ENCODE measurements at regions not wholly inside any gene's neighbourhood (a gene's known extent, or its start where the extent isn't known, plus 50 kb on each side); places are given as distances from the start of the nearest gene placed in this dataset.
"Not testable (repeated sequence)": the region's sequence is repeated elsewhere in the genome, so short reads cannot be mapped to it uniquely, and the experiment has no call there.

GRCh38 chr20:56871691-56872090, 242.6 kb downstream of the TFAP2C start:
- intact Hi-C loops (cut with micrococcal nuclease): no loop called here

- intact Hi-C loops (cut with micrococcal nuclease): no loop called here
Observed at GRCh38 chr20:56872620-56873458, 243.7 kb downstream of the TFAP2C start.

- intact Hi-C loops (cut with micrococcal nuclease): no loop called here
Observed at GRCh38 chr20:56873836-56874235, 244.7 kb downstream of the TFAP2C start.

GRCh38 chr20:56875052-56875659, 246.1 kb downstream of the TFAP2C start:
- intact Hi-C loops (cut with micrococcal nuclease): no loop called here

GRCh38 chr20:56875803-56876202, 246.7 kb downstream of the TFAP2C start:
- intact Hi-C loops (cut with micrococcal nuclease): no loop called here

- intact Hi-C loops (cut with micrococcal nuclease): no loop called here
Observed at GRCh38 chr20:56885521-56885920, 256.4 kb downstream of the TFAP2C start.

- intact Hi-C loops (cut with micrococcal nuclease): no loop called here
Observed at GRCh38 chr20:56890011-56890410, 260.9 kb downstream of the TFAP2C start.

- intact Hi-C loops (cut with micrococcal nuclease): no loop called here
Observed at GRCh38 chr20:56893226-56893917, 264.3 kb downstream of the TFAP2C start.

- intact Hi-C loops (cut with micrococcal nuclease): no loop called here
Observed at GRCh38 chr20:56896447-56896846, 267.3 kb downstream of the TFAP2C start.

- intact Hi-C loops (cut with micrococcal nuclease): no loop called here
Observed at GRCh38 chr20:56897318-56897957, 268.3 kb downstream of the TFAP2C start.

- intact Hi-C loops (cut with micrococcal nuclease): no loop called here
Observed at GRCh38 chr20:56897958-56898349, 268.8 kb downstream of the TFAP2C start.

GRCh38 chr20:56899506-56899905, 270.4 kb downstream of the TFAP2C start:
- intact Hi-C loops (cut with micrococcal nuclease): no loop called here

- intact Hi-C loops (cut with micrococcal nuclease): no loop called here
Observed at GRCh38 chr20:56900252-56900651, 271.1 kb downstream of the TFAP2C start.

- intact Hi-C loops (cut with micrococcal nuclease): no loop called here
Observed at GRCh38 chr20:56903421-56903820, 274.3 kb downstream of the TFAP2C start.

GRCh38 chr20:56903858-56904257, 274.8 kb downstream of the TFAP2C start:
- intact Hi-C loops (cut with micrococcal nuclease): no loop called here

GRCh38 chr20:56909918-56910714, 281.0 kb downstream of the TFAP2C start:
- intact Hi-C loops (cut with micrococcal nuclease): no loop called here

- intact Hi-C loops (cut with micrococcal nuclease): no loop called here
Observed at GRCh38 chr20:56911946-56912345, 282.8 kb downstream of the TFAP2C start.

GRCh38 chr20:56914532-56914931, 285.4 kb downstream of the TFAP2C start:
- intact Hi-C loops (cut with micrococcal nuclease): no loop called here

- intact Hi-C loops (cut with micrococcal nuclease): no loop called here
Observed at GRCh38 chr20:56916345-56916622, 287.2 kb downstream of the TFAP2C start.

- intact Hi-C loops (cut with micrococcal nuclease): not testable (repeated sequence)
Observed at GRCh38 chr20:56920041-56920440, 290.9 kb downstream of the TFAP2C start.

- intact Hi-C loops (cut with micrococcal nuclease): no loop called here
Observed at GRCh38 chr20:56922497-56922896, 293.4 kb downstream of the TFAP2C start.

Measured in T-helper 2 cell treated with Interferon-gamma antibody and Interleukin-4, amounts not matched to agents 100 ng/mL and 5 ng/mL, for 36 hours (primary cell).